ENCODE measurements at regions not wholly inside any gene's neighbourhood (a gene's known extent, or its start where the extent isn't known, plus 50 kb on each side); places are given as distances from the start of the nearest gene placed in this dataset.

- Histone ChIP-seq H3K4me3 (replicated peaks; ENCODE audit: insufficient read depth, low read length) (no peak overlapping the region), H3K27ac (replicated peaks) (no peak overlapping the region), H3K27me3 (ENCODE audit: insufficient read depth, poor library complexity, severe bottlenecking) (no peaks in the 10 kb centered on the region)
- no peak for TF ChIP-seq REST (IDR thresholded peaks at IDR 0.05; ENCODE audit: insufficient replicate concordance, low read depth)
- TF ChIP-seq POLR2AphosphoS5 (IDR thresholded peaks at IDR 0.05; ENCODE audit: low read depth), result no peak
- TF ChIP-seq GABPA (IDR thresholded peaks at IDR 0.05; ENCODE audit: low read depth), result no peak
- no peak for TF ChIP-seq SPI1 (IDR thresholded peaks at IDR 0.05; ENCODE audit: borderline replicate concordance, low read depth)
- TF ChIP-seq CTCF (IDR thresholded peaks at IDR 0.05; ENCODE audit: insufficient read depth, low read length), result no peak
- DNase-seq (ENCODE audit: low read depth in 1 of 2, low spot score in 1 of 2), result no peak
Observed at GRCh38 chr2:33859176-33859575, 260.1 kb upstream of the FAM98A start.

- Histone ChIP-seq H3K27ac (replicated peaks) (no peak overlapping the region), H3K27me3 (ENCODE audit: insufficient read depth, poor library complexity, severe bottlenecking) (no peaks in the 10 kb centered on the region), H3K4me3 (replicated peaks; ENCODE audit: insufficient read depth, low read length) (no peak overlapping the region)
- no peak for TF ChIP-seq POLR2AphosphoS5 (IDR thresholded peaks at IDR 0.05; ENCODE audit: low read depth)
- TF ChIP-seq REST (IDR thresholded peaks at IDR 0.05; ENCODE audit: insufficient replicate concordance, low read depth), result no peak
- no peak for TF ChIP-seq GABPA (IDR thresholded peaks at IDR 0.05; ENCODE audit: low read depth)
- no peak for TF ChIP-seq SPI1 (IDR thresholded peaks at IDR 0.05; ENCODE audit: borderline replicate concordance, low read depth)
- TF ChIP-seq CTCF (IDR thresholded peaks at IDR 0.05; ENCODE audit: insufficient read depth, low read length), result no peak
- DNase-seq (ENCODE audit: low read depth in 1 of 2, low spot score in 1 of 2), result no peak
Observed at GRCh38 chr2:33848486-33848885, 249.4 kb upstream of the FAM98A start.

GRCh38 chr2:33839791-33840190, 240.7 kb upstream of the FAM98A start:
- H3K27ac ChIP-seq (replicated peaks), result no peak overlapping the region
- DNase-seq (ENCODE audit: low read depth in 1 of 2, low spot score in 1 of 2), result no peak
- no peaks in the 10 kb centered on the region for H3K27me3 ChIP-seq (ENCODE audit: insufficient read depth, poor library complexity, severe bottlenecking)
- TF ChIP-seq GABPA (IDR thresholded peaks at IDR 0.05; ENCODE audit: low read depth) (no peak), CTCF (IDR thresholded peaks at IDR 0.05; ENCODE audit: insufficient read depth, low read length) (no peak), POLR2AphosphoS5 (IDR thresholded peaks at IDR 0.05; ENCODE audit: low read depth) (no peak), SPI1 (IDR thresholded peaks at IDR 0.05; ENCODE audit: borderline replicate concordance, low read depth) (no peak), REST (IDR thresholded peaks at IDR 0.05; ENCODE audit: insufficient replicate concordance, low read depth) (no peak)
- H3K4me3 ChIP-seq (replicated peaks; ENCODE audit: insufficient read depth, low read length), result no peak overlapping the region

All from HL-60 (cell line).